ENCODE measurements at regions not wholly inside any gene's neighbourhood (a gene's known extent, or its start where the extent isn't known, plus 50 kb on each side); places are given as distances from the start of the nearest gene placed in this dataset.

- no peak overlapping the region for H3K9ac ChIP-seq (ENCODE audit: low read length)
- no peak overlapping the region for H3K27ac ChIP-seq (ENCODE audit: low read length)
- no peaks in the 10 kb centered on the region for H3K27me3 ChIP-seq (ENCODE audit: low read depth, low read length)
- no peaks in the 10 kb centered on the region for H3K9me3 ChIP-seq (ENCODE audit: insufficient read depth, low read length)
- H3K79me2 ChIP-seq (ENCODE audit: low read length): no peaks in the 10 kb centered on the region
- H4K20me1 ChIP-seq (ENCODE audit: insufficient read depth, low read length): no peaks in the 10 kb centered on the region
- TF ChIP-seq, protein P1, sequence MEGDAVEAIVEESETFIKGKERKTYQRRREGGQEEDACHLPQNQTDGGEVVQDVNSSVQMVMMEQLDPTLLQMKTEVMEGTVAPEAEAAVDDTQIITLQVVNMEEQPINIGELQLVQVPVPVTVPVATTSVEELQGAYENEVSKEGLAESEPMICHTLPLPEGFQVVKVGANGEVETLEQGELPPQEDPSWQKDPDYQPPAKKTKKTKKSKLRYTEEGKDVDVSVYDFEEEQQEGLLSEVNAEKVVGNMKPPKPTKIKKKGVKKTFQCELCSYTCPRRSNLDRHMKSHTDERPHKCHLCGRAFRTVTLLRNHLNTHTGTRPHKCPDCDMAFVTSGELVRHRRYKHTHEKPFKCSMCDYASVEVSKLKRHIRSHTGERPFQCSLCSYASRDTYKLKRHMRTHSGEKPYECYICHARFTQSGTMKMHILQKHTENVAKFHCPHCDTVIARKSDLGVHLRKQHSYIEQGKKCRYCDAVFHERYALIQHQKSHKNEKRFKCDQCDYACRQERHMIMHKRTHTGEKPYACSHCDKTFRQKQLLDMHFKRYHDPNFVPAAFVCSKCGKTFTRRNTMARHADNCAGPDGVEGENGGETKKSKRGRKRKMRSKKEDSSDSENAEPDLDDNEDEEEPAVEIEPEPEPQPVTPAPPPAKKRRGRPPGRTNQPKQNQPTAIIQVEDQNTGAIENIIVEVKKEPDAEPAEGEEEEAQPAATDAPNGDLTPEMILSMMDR (IDR thresholded peaks at IDR 0.05; ENCODE audit: low read depth, low read length): no peak
- no peak for TF ChIP-seq EZH2phosphoT487 (IDR thresholded peaks at IDR 0.05; ENCODE audit: low read depth)
- no peak overlapping the region for H3K4me3 ChIP-seq (ENCODE audit: low read length)
- H3K36me3 ChIP-seq (replicated peaks; ENCODE audit: low read depth, low read length): no peaks in the 10 kb centered on the region
- H3K4me1 ChIP-seq (ENCODE audit: low read length): no peaks in the 10 kb centered on the region
- H3K4me2 ChIP-seq (ENCODE audit: low read length): no peak overlapping the region
- no peak overlapping the region for H2AFZ ChIP-seq (ENCODE audit: low read depth, low read length)
These were observed 461.3 kb downstream of the MCTP2 start for GRCh38 chr15:94692710-94693109.

GRCh38 chr15:94700211-94700610, 468.9 kb downstream of the MCTP2 start:
- Histone ChIP-seq H3K9ac (ENCODE audit: low read length) (no peak overlapping the region), H3K36me3 (replicated peaks; ENCODE audit: low read depth, low read length) (no peaks in the 10 kb centered on the region), H3K4me2 (ENCODE audit: low read length) (no peak overlapping the region), H3K79me2 (ENCODE audit: low read length) (no peaks in the 10 kb centered on the region), H3K27ac (ENCODE audit: low read length) (no peak overlapping the region), H3K9me3 (ENCODE audit: insufficient read depth, low read length) (no peaks in the 10 kb centered on the region), H3K27me3 (ENCODE audit: low read depth, low read length) (no peaks in the 10 kb centered on the region), H3K4me3 (ENCODE audit: low read length) (no peak overlapping the region), H2AFZ (ENCODE audit: low read depth, low read length) (no peak overlapping the region), H3K4me1 (ENCODE audit: low read length) (no peaks in the 10 kb centered on the region), H4K20me1 (ENCODE audit: insufficient read depth, low read length) (no peaks in the 10 kb centered on the region)
- no peak for TF ChIP-seq EZH2phosphoT487 (IDR thresholded peaks at IDR 0.05; ENCODE audit: low read depth)
- TF ChIP-seq, protein P1 (IDR thresholded peaks at IDR 0.05; ENCODE audit: low read depth, low read length): no peak

DNA sequence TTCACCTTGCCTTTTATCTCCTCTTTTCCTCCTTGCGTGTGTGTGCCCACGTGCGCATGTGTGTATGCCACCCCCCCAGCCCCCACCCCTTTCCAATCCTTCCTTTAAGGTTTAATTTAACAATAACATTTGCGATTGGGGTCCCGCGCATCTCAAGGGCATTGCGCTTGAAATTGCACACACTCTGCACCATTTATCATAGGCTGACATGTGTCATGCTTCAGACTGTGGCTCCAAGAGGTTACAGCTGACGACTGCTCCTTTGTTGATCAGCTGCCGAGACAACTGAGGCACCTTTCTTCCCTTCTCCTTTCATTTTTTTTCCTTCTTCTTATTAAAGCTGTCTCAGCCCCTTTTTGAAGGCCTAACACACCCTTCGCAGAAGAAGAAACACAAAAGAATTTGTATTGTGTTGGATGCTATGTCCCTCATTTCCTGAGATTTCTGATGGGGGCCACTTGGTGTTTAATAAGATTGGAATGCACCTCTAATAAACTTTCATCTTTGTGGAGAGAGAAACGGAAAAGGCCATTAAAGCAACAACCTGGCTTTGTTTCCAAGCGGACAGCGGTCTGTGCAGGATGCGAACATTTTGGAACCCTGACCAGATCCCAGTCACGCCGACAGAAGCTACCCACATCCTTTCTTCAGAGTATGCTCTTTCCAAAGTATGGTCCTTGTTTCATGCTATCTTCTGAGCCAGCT, 470.1 kb downstream of the MCTP2 start:
- H3K36me3 ChIP-seq (replicated peaks; ENCODE audit: low read depth, low read length): no peaks in the 10 kb centered on the region
- H3K9ac ChIP-seq (ENCODE audit: low read length): no peak overlapping the region
- H3K4me3 ChIP-seq (ENCODE audit: low read length): no peak overlapping the region

DNA sequence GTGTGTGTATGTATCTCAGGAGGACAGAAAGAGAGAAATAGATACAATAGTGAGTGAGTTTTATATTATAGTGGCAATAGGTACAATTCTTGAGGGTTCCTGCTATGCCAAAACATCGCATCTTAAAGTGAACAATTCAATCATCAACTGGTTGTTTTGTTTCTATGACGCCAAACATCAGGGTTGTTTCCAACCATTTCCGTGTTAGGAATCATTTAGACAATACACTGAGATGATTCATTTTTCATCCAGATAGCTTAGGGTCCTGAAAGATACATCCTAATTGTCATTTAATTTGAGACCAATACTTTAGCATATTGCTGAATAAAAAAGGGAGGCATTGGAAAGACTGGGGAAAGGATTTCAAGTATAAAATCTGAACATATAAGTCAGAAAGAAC, 472.2 kb downstream of the MCTP2 start:
- Histone ChIP-seq H3K27me3 (ENCODE audit: low read depth, low read length) (no peaks in the 10 kb centered on the region), H3K4me1 (ENCODE audit: low read length) (no peaks in the 10 kb centered on the region), H3K27ac (ENCODE audit: low read length) (no peak overlapping the region), H3K9me3 (ENCODE audit: insufficient read depth, low read length) (no peaks in the 10 kb centered on the region), H3K79me2 (ENCODE audit: low read length) (no peaks in the 10 kb centered on the region), H4K20me1 (ENCODE audit: insufficient read depth, low read length) (no peaks in the 10 kb centered on the region), H3K36me3 (replicated peaks; ENCODE audit: low read depth, low read length) (no peaks in the 10 kb centered on the region), H3K4me3 (ENCODE audit: low read length) (no peak overlapping the region), H3K9ac (ENCODE audit: low read length) (no peak overlapping the region), H3K4me2 (ENCODE audit: low read length) (no peak overlapping the region), H2AFZ (ENCODE audit: low read depth, low read length) (no peak overlapping the region)
- TF ChIP-seq, protein P1 (IDR thresholded peaks at IDR 0.05; ENCODE audit: low read depth, low read length): no peak
- TF ChIP-seq EZH2phosphoT487 (IDR thresholded peaks at IDR 0.05; ENCODE audit: low read depth): no peak

More for the DNA sequence above, 470.1 kb downstream of the MCTP2 start:
- Histone ChIP-seq H3K4me2 (ENCODE audit: low read length) (no peak overlapping the region), H3K27me3 (ENCODE audit: low read depth, low read length) (no peaks in the 10 kb centered on the region), H3K9me3 (ENCODE audit: insufficient read depth, low read length) (no peaks in the 10 kb centered on the region), H4K20me1 (ENCODE audit: insufficient read depth, low read length) (no peaks in the 10 kb centered on the region), H2AFZ (ENCODE audit: low read depth, low read length) (no peak overlapping the region), H3K27ac (ENCODE audit: low read length) (no peak overlapping the region), H3K79me2 (ENCODE audit: low read length) (no peaks in the 10 kb centered on the region), H3K4me1 (ENCODE audit: low read length) (no peaks in the 10 kb centered on the region)
- TF ChIP-seq, protein P1 (IDR thresholded peaks at IDR 0.05; ENCODE audit: low read depth, low read length): no peak
- no peak for TF ChIP-seq EZH2phosphoT487 (IDR thresholded peaks at IDR 0.05; ENCODE audit: low read depth)

All from OCI-LY3 (cell line).